Neural cell (in vitro differentiated cells): ENCODE measurements at regions not wholly inside any gene's neighbourhood (a gene's known extent, or its start where the extent isn't known, plus 50 kb on each side); places are given as distances from the start of the nearest gene placed in this dataset.

Source experiments
- H2AFZ ChIP-seq: fragments of 200-600, 300-800 bp; sonication (generic), shearing (Covaris generic); 2 replicates; pipeline ENCODE4 v1.6.0; 2014; ENCODE audit warnings: low read depth, mild to moderate bottlenecking, antibody characterized with exemption, low read length, moderate library complexity
- H3F3A ChIP-seq: fragments of 200-600 bp; shearing (Covaris generic); 2 replicates; pipeline ENCODE4 v1.6.1; 2016; ENCODE audit warnings: mild to moderate bottlenecking, moderate library complexity, mixed read lengths, antibody characterized with exemption, low read length; ENCODE audit not compliant: insufficient read depth, poor library complexity, severe bottlenecking
- H3K27ac ChIP-seq: fragments of 200-600, 300-800 bp; sonication (generic), shearing (Covaris generic); 2 replicates; pipeline ENCODE4 v1.5.1; 2014; ENCODE audit warnings: mild to moderate bottlenecking, low read length, moderate library complexity
- H3K27me3 ChIP-seq: fragments of 300-800, 200-600 bp; sonication (generic), shearing (Covaris generic); 2 replicates; pipeline ENCODE4 v1.6.0; 2014; ENCODE audit warnings: mild to moderate bottlenecking, low read depth, low read length, moderate library complexity; ENCODE audit not compliant: insufficient read depth
- H3K36me3 ChIP-seq: fragments of 300-800, 200-600 bp; sonication (generic), shearing (Covaris generic); 2 replicates; pipeline ENCODE4 v1.5.1; 2014; ENCODE audit warnings: mild to moderate bottlenecking, antibody characterized with exemption, low read length, moderate library complexity; ENCODE audit not compliant: insufficient read depth
- H3K4me2 ChIP-seq: fragments of 300-800, 200-600 bp; sonication (generic), shearing (Covaris generic); 2 replicates; pipeline ENCODE4 v1.6.0; 2014; ENCODE audit warnings: mild to moderate bottlenecking, low read length
- H3K4me3 ChIP-seq: fragments of 300-800, 200-600 bp; sonication (generic), shearing (Covaris generic); 2 replicates; pipeline ENCODE4 v1.5.1; 2014; ENCODE audit warnings: mild to moderate bottlenecking, low read length, moderate library complexity
- H3K79me2 ChIP-seq: fragments of 200-600 bp; shearing (Covaris generic); replicated peaks from 2 replicates; pipeline ENCODE4 v1.6.0; 2014; ENCODE audit warnings: mild to moderate bottlenecking, low read length, moderate library complexity; ENCODE audit not compliant: insufficient read depth
- H3K9ac ChIP-seq: fragments of 300-800, 200-600 bp; sonication (generic), shearing (Covaris generic); 2 replicates; pipeline ENCODE4 v1.6.1; 2016; ENCODE audit warnings: mild to moderate bottlenecking, low read length, mixed read lengths
- H3K9me2 ChIP-seq: fragments of 200-600 bp; shearing (Covaris generic); 2 replicates; pipeline ENCODE4 v1.6.1; 2016; ENCODE audit warnings: mild to moderate bottlenecking, low read length, mixed read lengths; ENCODE audit not compliant: insufficient read depth
- H3K9me3 ChIP-seq: fragments of 200-600, 300-800 bp; sonication (generic), shearing (Covaris generic); 2 replicates; pipeline ENCODE4 v1.6.1; 2016; ENCODE audit warnings: mild to moderate bottlenecking, mixed run types, low read length, moderate library complexity, mixed read lengths
- H4K20me1 ChIP-seq: fragments of 200-600 bp; shearing (Covaris generic); 2 replicates; pipeline ENCODE4 v1.6.1; 2016; ENCODE audit warnings: mild to moderate bottlenecking, mixed run types; ENCODE audit not compliant: insufficient read depth
- CTCF ChIP-seq: fragments of 450-650 bp; IDR thresholded peaks from 2 replicates; pipeline ENCODE4 v1.5.1; 2014; ENCODE audit warnings: antibody characterized with exemption, mild to moderate bottlenecking, moderate library complexity; ENCODE audit not compliant: poor library complexity, severe bottlenecking
- EP300 ChIP-seq: fragments of 450-650 bp; conservative IDR thresholded peaks from 2 replicates; pipeline ENCODE4 v1.6.1; 2014; ENCODE audit warnings: antibody characterized with exemption, mild to moderate bottlenecking, moderate library complexity; ENCODE audit not compliant: poor library complexity, severe bottlenecking
- EZH2 ChIP-seq: fragments of 200-600, 300-800 bp; shearing (Covaris generic), sonication (generic); IDR thresholded peaks from 2 replicates; pipeline ENCODE4 v1.6.1; 2014; ENCODE audit warnings: antibody characterized with exemption, low read length, borderline replicate concordance, mild to moderate bottlenecking; ENCODE audit not compliant: insufficient read depth, poor library complexity, severe bottlenecking
- MXI1 ChIP-seq: fragments of 450-650 bp; conservative IDR thresholded peaks from 2 replicates; pipeline ENCODE4 v1.6.1; 2014; ENCODE audit warnings: antibody characterized with exemption, mild to moderate bottlenecking; ENCODE audit not compliant: poor library complexity, severe bottlenecking
- POLR2AphosphoS5 ChIP-seq: IDR thresholded peaks from 2 replicates; pipeline ENCODE4 v1.6.1; 2012
- RAD21 ChIP-seq: fragments of 450-650 bp; conservative IDR thresholded peaks from 2 replicates; pipeline ENCODE4 v1.6.1; 2014; ENCODE audit warnings: antibody characterized with exemption, mild to moderate bottlenecking, moderate library complexity
- REST ChIP-seq: IDR thresholded peaks from 2 replicates; pipeline ENCODE4 v1.6.1; 2012; ENCODE audit warnings: borderline replicate concordance
- SMC3 ChIP-seq: fragments of 450-650 bp; conservative IDR thresholded peaks from 2 replicates; pipeline ENCODE4 v1.6.1; 2014; ENCODE audit warnings: antibody characterized with exemption, mild to moderate bottlenecking, moderate library complexity; ENCODE audit not compliant: poor library complexity
- TAF1 ChIP-seq: IDR thresholded peaks from 2 replicates; pipeline ENCODE4 v1.6.1; 2012; ENCODE audit warnings: low read depth

GRCh38 chr14:61929651-61930050 lies 167.4 kb downstream of the SNAPC1 start:
- Histone ChIP-seq H3K4me2 (no peak overlapping the region), H3K9me3 (no peaks in the 10 kb centered on the region), H3K79me2 (no peaks in the 10 kb centered on the region), H3F3A (no peaks in the 10 kb centered on the region), H3K27me3 (no peaks in the 10 kb centered on the region), H3K27ac (peak overlapping the region; percentile 82), H4K20me1 (no peaks in the 10 kb centered on the region), H3K4me3 (no peak overlapping the region), H2AFZ (no peak overlapping the region), H3K9me2 (no peaks in the 10 kb centered on the region), H3K9ac (no peak overlapping the region), H3K36me3 (no peaks in the 10 kb centered on the region)
- no peak for TF ChIP-seq SMC3
- TF ChIP-seq EP300 = no peak
- TF ChIP-seq POLR2AphosphoS5 = no peak
- no peak for TF ChIP-seq RAD21
- TF ChIP-seq CTCF = no peak
- TF ChIP-seq TAF1 = no peak
- no peak for TF ChIP-seq REST
- no peak for TF ChIP-seq EZH2
- no peak for TF ChIP-seq MXI1

- Histone ChIP-seq H3K9me2 (no peaks in the 10 kb centered on the region), H3K36me3 (no peaks in the 10 kb centered on the region), H3K79me2 (no peaks in the 10 kb centered on the region), H3F3A (no peaks in the 10 kb centered on the region), H3K9ac (no peak overlapping the region), H2AFZ (no peak overlapping the region), H3K4me2 (no peak overlapping the region), H3K27ac (peak overlapping the region; percentile 82), H3K9me3 (no peaks in the 10 kb centered on the region), H3K4me3 (no peak overlapping the region), H3K27me3 (no peaks in the 10 kb centered on the region), H4K20me1 (no peaks in the 10 kb centered on the region)
- TF ChIP-seq TAF1 (no peak), MXI1 (no peak), CTCF (no peak), REST (no peak), EZH2 (no peak), RAD21 (no peak), SMC3 (no peak), EP300 (no peak), POLR2AphosphoS5 (no peak)
Observed at GRCh38 chr14:61930101-61930857, 168.1 kb downstream of the SNAPC1 start.
